Stimulated activated CD8-positive, alpha-beta memory T cell treated with anti-CD3 and anti-CD28 coated beads, Interleukin-7, amount 100 ng/mL, for 4 hours (primary cell): ENCODE measurements at regions not wholly inside any gene's neighbourhood (a gene's known extent, or its start where the extent isn't known, plus 50 kb on each side); places are given as distances from the start of the nearest gene placed in this dataset.

Source experiments
- DNase-seq, 2 donors: peaks; one replicate each; pipeline ENCODE4 v3.0.0-alpha.2; 2020; ENCODE audit warnings: low read depth in 2 of 2

GRCh38 chr6:14660806-14661579 is 543.4 kb downstream of the CD83 start:
- DNase-seq, result peak; percentile 18 to 38

- no peak for DNase-seq
These were observed 544.1 kb downstream of the CD83 start for GRCh38 chr6:14661691-14662090.

- DNase-seq, result no peak
These were observed 546.6 kb downstream of the CD83 start for GRCh38 chr6:14664112-14664601.

- no peak for DNase-seq
These were observed 547.2 kb downstream of the CD83 start for GRCh38 chr6:14664621-14665315.

- DNase-seq, result no peak
These were observed 548.5 kb downstream of the CD83 start for GRCh38 chr6:14665827-14666724.

- no peak for DNase-seq
These were observed 553.2 kb downstream of the CD83 start for GRCh38 chr6:14670806-14671205.

GRCh38 chr6:14671261-14671681 is 553.7 kb downstream of the CD83 start:
- no peak for DNase-seq

GRCh38 chr6:14671937-14672336 is 554.4 kb downstream of the CD83 start:
- DNase-seq, result no peak

- DNase-seq, result no peak
These were observed 555.6 kb downstream of the CD83 start for GRCh38 chr6:14673201-14673600.

- DNase-seq, result no peak
These were observed 556.9 kb downstream of the CD83 start for GRCh38 chr6:14674458-14674857.

GRCh38 chr6:14674867-14675648 is 557.5 kb downstream of the CD83 start:
- no peak for DNase-seq

- DNase-seq, result no peak
These were observed 558.5 kb downstream of the CD83 start for GRCh38 chr6:14676064-14676463.

- no peak for DNase-seq
These were observed 559.6 kb downstream of the CD83 start for GRCh38 chr6:14676977-14677781.

- DNase-seq, result no peak
These were observed 564.0 kb upstream of the JARID2 start for GRCh38 chr6:14681699-14682487.

GRCh38 chr6:14682812-14683211 is 563.1 kb upstream of the JARID2 start:
- DNase-seq, result no peak

GRCh38 chr6:14689639-14690038 is 556.2 kb upstream of the JARID2 start:
- no peak for DNase-seq

- DNase-seq, result no peak
These were observed 555.5 kb upstream of the JARID2 start for GRCh38 chr6:14690120-14691056.

GRCh38 chr6:14692208-14692607 is 553.7 kb upstream of the JARID2 start:
- no peak for DNase-seq
